ENCODE measurements at regions not wholly inside any gene's neighbourhood (a gene's known extent, or its start where the extent isn't known, plus 50 kb on each side); places are given as distances from the start of the nearest gene placed in this dataset.
"Not testable (repeated sequence)": the region's sequence is repeated elsewhere in the genome, so short reads cannot be mapped to it uniquely, and the experiment has no call there.

GRCh38 chr6:20277724-20278123 lies 65.5 kb upstream of the MBOAT1 start:
- TF ChIP-seq CTCF (IDR thresholded peaks at IDR 0.05); TCF12 (IDR thresholded peaks at IDR 0.05); RCOR1 (IDR thresholded peaks at IDR 0.05; ENCODE audit: low read length); REST (IDR thresholded peaks at IDR 0.05; ENCODE audit: low read depth, low read length); FOXM1 (IDR thresholded peaks at IDR 0.05; ENCODE audit: low read depth); POLR2AphosphoS5 (IDR thresholded peaks at IDR 0.05; ENCODE audit: low read depth, low read length): not testable (repeated sequence)

Data from SK-N-SH (cell line).